ENCODE measurements at regions not wholly inside any gene's neighbourhood (a gene's known extent, or its start where the extent isn't known, plus 50 kb on each side); places are given as distances from the start of the nearest gene placed in this dataset.

DNA sequence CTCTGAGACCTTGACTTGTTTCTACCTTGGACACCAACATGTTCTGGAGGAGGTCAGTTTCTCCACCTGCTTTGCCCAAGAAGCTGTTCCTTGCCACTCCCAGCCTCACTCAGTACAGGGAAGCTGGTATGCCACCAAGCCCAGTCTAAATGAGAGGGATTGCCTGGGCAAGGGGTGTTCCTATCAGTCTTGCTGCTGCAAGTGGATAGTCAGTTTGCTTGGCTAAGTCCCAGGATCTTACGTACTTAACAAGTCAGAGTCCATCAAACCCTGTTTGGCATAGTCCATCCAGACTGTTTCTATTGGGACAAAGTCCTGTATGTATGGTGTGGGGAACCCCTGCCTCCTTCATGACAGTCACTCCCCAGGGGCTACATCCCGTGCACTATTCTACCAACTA lies 66.6 kb downstream of the RPL27A start:
- H3K36me3 Mint-ChIP-seq (ENCODE audit: insufficient read depth, unreplicated experiment): peaks cover 9% of the 10 kb centered on the region
- H3K27me3 Mint-ChIP-seq (ENCODE audit: insufficient read depth, unreplicated experiment): no peaks in the 10 kb centered on the region
- no peak for DNase-seq
- H3K36me3 ChIP-seq (ENCODE audit: control insufficient read depth, insufficient read depth, low read length): no peaks in the 10 kb centered on the region; the same call in none of the 2 replicates
- H3K9me3 ChIP-seq: peaks cover 13% of the 10 kb centered on the region
- H3K4me1 Mint-ChIP-seq (ENCODE audit: low read depth, unreplicated experiment): peaks cover 18% of the 10 kb centered on the region
- peaks cover 25% of the 10 kb centered on the region for H3K4me1 ChIP-seq
- ChIA-PET CTCF (interaction anchor here (0.6 kb wide), 1 partner anchor 516 kb away, joined by 8 read pairs; the partner anchor contains the start of gene DENND5A), POLR2A (no interaction called here)
- H3K4me3 ChIP-seq (ENCODE audit: low read depth, low read length): no peak overlapping the region
- H3K27me3 ChIP-seq (replicated peaks; ENCODE audit: control insufficient read depth, insufficient read depth, low read length): no peaks in the 10 kb centered on the region
- H3K27ac Mint-ChIP-seq (ENCODE audit: unreplicated experiment): no peak overlapping the region
- H3K9me3 Mint-ChIP-seq (ENCODE audit: unreplicated experiment): peaks cover 11% of the 10 kb centered on the region
- intact Hi-C loops (cut with micrococcal nuclease; ENCODE audit: unreplicated experiment): no loop called here
- TF ChIP-seq, protein P1, sequence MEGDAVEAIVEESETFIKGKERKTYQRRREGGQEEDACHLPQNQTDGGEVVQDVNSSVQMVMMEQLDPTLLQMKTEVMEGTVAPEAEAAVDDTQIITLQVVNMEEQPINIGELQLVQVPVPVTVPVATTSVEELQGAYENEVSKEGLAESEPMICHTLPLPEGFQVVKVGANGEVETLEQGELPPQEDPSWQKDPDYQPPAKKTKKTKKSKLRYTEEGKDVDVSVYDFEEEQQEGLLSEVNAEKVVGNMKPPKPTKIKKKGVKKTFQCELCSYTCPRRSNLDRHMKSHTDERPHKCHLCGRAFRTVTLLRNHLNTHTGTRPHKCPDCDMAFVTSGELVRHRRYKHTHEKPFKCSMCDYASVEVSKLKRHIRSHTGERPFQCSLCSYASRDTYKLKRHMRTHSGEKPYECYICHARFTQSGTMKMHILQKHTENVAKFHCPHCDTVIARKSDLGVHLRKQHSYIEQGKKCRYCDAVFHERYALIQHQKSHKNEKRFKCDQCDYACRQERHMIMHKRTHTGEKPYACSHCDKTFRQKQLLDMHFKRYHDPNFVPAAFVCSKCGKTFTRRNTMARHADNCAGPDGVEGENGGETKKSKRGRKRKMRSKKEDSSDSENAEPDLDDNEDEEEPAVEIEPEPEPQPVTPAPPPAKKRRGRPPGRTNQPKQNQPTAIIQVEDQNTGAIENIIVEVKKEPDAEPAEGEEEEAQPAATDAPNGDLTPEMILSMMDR (IDR thresholded peaks at IDR 0.05; ENCODE audit: insufficient read depth in 1 of 2, low read depth in 1 of 2, low read length in 1 of 2, severe bottlenecking in 1 of 2, unreplicated experiment in 1 of 2): no peak
- BruUV-seq (replicated peaks): no TSS peak
- no peak overlapping the region for H3K4me3 Mint-ChIP-seq (ENCODE audit: unreplicated experiment)

GRCh38 chr11:8754241-8754640 lies 71.6 kb downstream of the RPL27A start:
- H3K4me1 Mint-ChIP-seq (ENCODE audit: low read depth, unreplicated experiment): peaks cover 17% of the 10 kb centered on the region
- BruUV-seq (replicated peaks): no TSS peak
- ChIA-PET CTCF (no interaction called here), POLR2A (no interaction called here)
- H3K36me3 Mint-ChIP-seq (ENCODE audit: insufficient read depth, unreplicated experiment): peaks cover 14% of the 10 kb centered on the region
- Histone ChIP-seq H3K27me3 (replicated peaks; ENCODE audit: control insufficient read depth, insufficient read depth, low read length) (no peaks in the 10 kb centered on the region), H3K9me3 (peaks cover 13% of the 10 kb centered on the region), H3K4me1 (peaks cover 33% of the 10 kb centered on the region), H3K36me3 (ENCODE audit: control insufficient read depth, insufficient read depth, low read length) (no peaks in the 10 kb centered on the region; the same call in 1 of the 2 replicates), H3K4me3 (ENCODE audit: low read depth, low read length) (no peak overlapping the region)
- H3K27me3 Mint-ChIP-seq (ENCODE audit: insufficient read depth, unreplicated experiment): no peaks in the 10 kb centered on the region
- no peak overlapping the region for H3K27ac Mint-ChIP-seq (ENCODE audit: unreplicated experiment)
- DNase-seq: no peak
- intact Hi-C loops (cut with micrococcal nuclease; ENCODE audit: unreplicated experiment): no loop called here
- TF ChIP-seq, protein P1 (IDR thresholded peaks at IDR 0.05; ENCODE audit: insufficient read depth in 1 of 2, low read depth in 1 of 2, low read length in 1 of 2, severe bottlenecking in 1 of 2, unreplicated experiment in 1 of 2): no peak
- no peak overlapping the region for H3K4me3 Mint-ChIP-seq (ENCODE audit: unreplicated experiment)
- H3K9me3 Mint-ChIP-seq (ENCODE audit: unreplicated experiment): peaks cover 11% of the 10 kb centered on the region

GRCh38 chr11:8756201-8756600 lies 73.6 kb downstream of the RPL27A start:
- CTCF ChIA-PET: no interaction called here
- no peak overlapping the region for H3K27ac Mint-ChIP-seq (ENCODE audit: unreplicated experiment)

More at GRCh38 chr11:8756201-8756600, 73.6 kb downstream of the RPL27A start:
- Histone ChIP-seq H3K27me3 (replicated peaks; ENCODE audit: control insufficient read depth, insufficient read depth, low read length) (no peaks in the 10 kb centered on the region), H3K4me3 (ENCODE audit: low read depth, low read length) (no peak overlapping the region), H3K4me1 (peaks cover 35% of the 10 kb centered on the region), H3K9me3 (peaks cover 13% of the 10 kb centered on the region), H3K36me3 (ENCODE audit: control insufficient read depth, insufficient read depth, low read length) (no peaks in the 10 kb centered on the region)
- BruUV-seq (replicated peaks): no TSS peak
- no peak for DNase-seq
- H3K36me3 Mint-ChIP-seq (ENCODE audit: insufficient read depth, unreplicated experiment): peaks cover 10% of the 10 kb centered on the region
- H3K4me3 Mint-ChIP-seq (ENCODE audit: unreplicated experiment): no peak overlapping the region
- H3K27me3 Mint-ChIP-seq (ENCODE audit: insufficient read depth, unreplicated experiment): no peaks in the 10 kb centered on the region
- TF ChIP-seq, protein P1 (IDR thresholded peaks at IDR 0.05; ENCODE audit: insufficient read depth in 1 of 2, low read depth in 1 of 2, low read length in 1 of 2, severe bottlenecking in 1 of 2, unreplicated experiment in 1 of 2): no peak
- intact Hi-C loops (cut with micrococcal nuclease; ENCODE audit: unreplicated experiment): loop anchor here (2.0 kb wide), 1 partner anchor 21 kb away; no protein-coding TSS in a partner anchor
- POLR2A ChIA-PET: no interaction called here
- peaks cover 11% of the 10 kb centered on the region for H3K9me3 Mint-ChIP-seq (ENCODE audit: unreplicated experiment)
- peaks cover 17% of the 10 kb centered on the region for H3K4me1 Mint-ChIP-seq (ENCODE audit: low read depth, unreplicated experiment)

All from Caco-2 (cell line).